Spleen (tissue), 7 donors: ENCODE measurements at regions not wholly inside any gene's neighbourhood (a gene's known extent, or its start where the extent isn't known, plus 50 kb on each side); places are given as distances from the start of the nearest gene placed in this dataset.
"Not testable (repeated sequence)": the region's sequence is repeated elsewhere in the genome, so short reads cannot be mapped to it uniquely, and the experiment has no call there.

Source experiments
- POLR2A ChIP-seq, 3 donors: fragments of 450-650 bp; IDR thresholded peaks; one replicate each; pipeline ENCODE4 v1.5.1; 2017; ENCODE audit warnings: antibody characterized with exemption in 3 of 3, mild to moderate bottlenecking in 1 of 3
- POLR2AphosphoS5 ChIP-seq, 3 donors: sonication (generic); formaldehyde crosslinking; IDR thresholded peaks; one replicate each; pipeline ENCODE4 v1.5.1; 2017; ENCODE audit warnings: antibody characterized with exemption in 3 of 3
- TF ChIP-seq, protein P1 (sequence below), 11 experiments: fragments of 200-600 bp in 7 of 11; fragments of 450-650 bp in 4 of 11; sonication (generic) in 4 of 11; IDR thresholded peaks in 8 of 11; conservative IDR thresholded peaks in 3 of 11; 1 replicate in 7 of 11; 2 replicates in 4 of 11; pipeline versions ENCODE4 v1.4.0 to v1.8.0; 2016 to 2021; ENCODE audit warnings: antibody characterized with exemption in 11 of 11, inconsistent platforms in 4 of 11, mild to moderate bottlenecking in 1 of 11
- donor health status: DM: no; HTN: no; CAD: no; lungs with moderate emphysema.
- donor health status: DM: no; HTN: no; CAD: no.
- donor health status: DM: no; HTN: no; CAD: no.

DNA sequence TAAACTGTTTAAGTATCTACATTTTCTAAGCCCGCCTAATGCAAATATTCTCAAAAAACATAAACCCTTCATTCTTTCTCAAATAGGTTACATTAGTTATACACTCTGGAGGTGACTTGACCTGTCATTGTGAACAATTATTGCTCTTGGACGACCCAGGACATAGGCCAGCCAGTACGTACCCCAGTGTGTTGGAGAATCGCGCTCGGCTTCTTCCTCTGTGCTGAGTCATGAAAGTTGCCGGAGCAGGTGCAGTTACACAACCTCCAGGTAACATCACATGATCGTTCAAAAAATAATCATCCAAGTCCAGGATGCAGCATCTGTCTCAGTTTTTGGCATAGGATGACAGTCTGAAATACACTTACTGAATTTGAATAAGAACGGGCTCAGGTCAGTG, 71.9 kb upstream of the SAMD11 start:
- TF ChIP-seq, protein P1, sequence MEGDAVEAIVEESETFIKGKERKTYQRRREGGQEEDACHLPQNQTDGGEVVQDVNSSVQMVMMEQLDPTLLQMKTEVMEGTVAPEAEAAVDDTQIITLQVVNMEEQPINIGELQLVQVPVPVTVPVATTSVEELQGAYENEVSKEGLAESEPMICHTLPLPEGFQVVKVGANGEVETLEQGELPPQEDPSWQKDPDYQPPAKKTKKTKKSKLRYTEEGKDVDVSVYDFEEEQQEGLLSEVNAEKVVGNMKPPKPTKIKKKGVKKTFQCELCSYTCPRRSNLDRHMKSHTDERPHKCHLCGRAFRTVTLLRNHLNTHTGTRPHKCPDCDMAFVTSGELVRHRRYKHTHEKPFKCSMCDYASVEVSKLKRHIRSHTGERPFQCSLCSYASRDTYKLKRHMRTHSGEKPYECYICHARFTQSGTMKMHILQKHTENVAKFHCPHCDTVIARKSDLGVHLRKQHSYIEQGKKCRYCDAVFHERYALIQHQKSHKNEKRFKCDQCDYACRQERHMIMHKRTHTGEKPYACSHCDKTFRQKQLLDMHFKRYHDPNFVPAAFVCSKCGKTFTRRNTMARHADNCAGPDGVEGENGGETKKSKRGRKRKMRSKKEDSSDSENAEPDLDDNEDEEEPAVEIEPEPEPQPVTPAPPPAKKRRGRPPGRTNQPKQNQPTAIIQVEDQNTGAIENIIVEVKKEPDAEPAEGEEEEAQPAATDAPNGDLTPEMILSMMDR (IDR thresholded peaks at IDR 0.05 in 8 of 11, conservative IDR thresholded peaks at IDR 0.05 in 3 of 11) = not testable (repeated sequence)
- not testable (repeated sequence) for TF ChIP-seq POLR2A, POLR2AphosphoS5 (IDR thresholded peaks at IDR 0.05)
